NT2/D1 (cell line): ENCODE measurements at regions not wholly inside any gene's neighbourhood (a gene's known extent, or its start where the extent isn't known, plus 50 kb on each side); places are given as distances from the start of the nearest gene placed in this dataset.

Source experiments
- YY1 ChIP-seq: IDR thresholded peaks from 2 replicates; pipeline ENCODE4 v1.6.1; 2011; ENCODE audit not compliant: insufficient read length, insufficient read depth
- ZNF274 ChIP-seq: IDR thresholded peaks from 2 replicates; pipeline ENCODE4 v1.6.1; 2011; ENCODE audit warnings: mild to moderate bottlenecking, low read depth, low read length

GRCh38 chr15:62712455-62712839 lies 330.1 kb upstream of the TPM1 start:
- TF ChIP-seq ZNF274 (no peak), YY1 (no peak)
